K562 (cell line): ENCODE measurements at regions not wholly inside any gene's neighbourhood (a gene's known extent, or its start where the extent isn't known, plus 50 kb on each side); places are given as distances from the start of the nearest gene placed in this dataset.

Experiments
- ATAC-seq: fragments of 200-7000 bp; cut with Tn5 transposase; 3 replicates; pipeline ENCODE4 v1.9.1; 2020; ENCODE audit warnings: moderate library complexity
- BruUV-seq: library from RNA; stranded (reverse); fragments of 400-500 nt; replicated peaks from 2 replicates; lab custom pipeline; 2021; lab: Mats Ljungman, UMichigan
- CTCF ChIA-PET: fragments of 300-600 bp; formaldehyde crosslinking; extraction: SDS; loops from one replicate; lab custom pipeline; 2021; ENCODE audit warnings: low intra/inter-chr PET ratio; lab: Yijun Ruan, JAX
- POLR2A ChIA-PET: fragments of 300-600, 350-650 bp; sonication (Branson Sonifier 250); formaldehyde crosslinking; extraction: SDS; loops from one replicate; lab custom pipeline; 2021; ENCODE audit warnings: antibody characterized with exemption, inconsistent platforms; lab: Yijun Ruan, JAX
- DNase-seq, 4 experiments: peaks; one replicate each; pipeline versions ENCODE4 v3.0.0 to v3.0.0-alpha.2; 2011 to 2018; ENCODE audit warnings: low spot score in 3 of 4, mixed read lengths in 3 of 4; ENCODE audit errors: extremely low read depth in 1 of 4
- FAIRE-seq: peaks from 2 replicates; lab custom pipeline; 2011; peaks lifted over from hg19 to GRCh38; lab: Jason Lieb, UNC
- H2AFZ ChIP-seq: 2 replicates; pipeline ENCODE4 v1.6.0; 2011; ENCODE audit warnings: low read depth, low read length, control low read depth, inconsistent platforms
- H3K27ac ChIP-seq: fragments of 200-600 bp; 3 replicates; pipeline ENCODE4 v1.8.0; 2011; ENCODE audit warnings: low read depth, mild to moderate bottlenecking, control low read depth, inconsistent platforms, low read length, moderate library complexity, mixed read lengths; ENCODE audit errors: extremely low read depth
- H3K27me3 ChIP-seq, 2 experiments: fragments of 300-600 bp in 1 of 2; 2 replicates in 1 of 2; 3 replicates in 1 of 2; pipeline versions ENCODE4 v1.6.0 to v1.8.0; 2011; ENCODE audit warnings: inconsistent platforms in 2 of 2, low read length in 2 of 2, mild to moderate bottlenecking in 1 of 2, mixed read lengths in 1 of 2, moderate library complexity in 1 of 2; ENCODE audit not compliant: control insufficient read depth in 2 of 2, insufficient read depth in 2 of 2
- H3K36me3 ChIP-seq: fragments of 300-600 bp; 3 replicates; pipeline ENCODE4 v1.8.0; 2011; ENCODE audit warnings: mild to moderate bottlenecking, low read length, inconsistent platforms; ENCODE audit not compliant: control insufficient read depth, insufficient read depth
- H3K4me1 ChIP-seq, 2 experiments: fragments of 200-600 bp in 1 of 2; replicated peaks in 1 of 2; 2 replicates in 1 of 2; 3 replicates in 1 of 2; pipeline versions ENCODE4 v1.5.1 to v1.8.0; 2011; ENCODE audit warnings: inconsistent platforms in 2 of 2, low read length in 2 of 2, mild to moderate bottlenecking in 1 of 2, mixed read lengths in 1 of 2, moderate library complexity in 1 of 2; ENCODE audit not compliant: control insufficient read depth in 2 of 2, insufficient read depth in 2 of 2
- H3K4me2 ChIP-seq: 2 replicates; pipeline ENCODE4 v1.6.1; 2011; ENCODE audit warnings: low read length, control low read depth, inconsistent platforms, mixed read lengths; ENCODE audit not compliant: insufficient read depth
- H3K4me3 ChIP-seq: fragments of 200-600 bp; sonication (generic), shearing (Covaris generic); 2 replicates; pipeline ENCODE4 v1.5.1; 2016; ENCODE audit warnings: control low read depth, inconsistent platforms
- H3K79me2 ChIP-seq: fragments of 200-600 bp; 3 replicates; pipeline ENCODE4 v1.8.0; 2011; ENCODE audit warnings: low read length, inconsistent platforms; ENCODE audit not compliant: control insufficient read depth, insufficient read depth
- H3K9ac ChIP-seq, 2 experiments: 2 replicates each; pipeline versions ENCODE4 v1.6.0 to v1.6.1; 2011; ENCODE audit warnings: low read depth in 2 of 2, low read length in 2 of 2, control low read depth in 1 of 2, inconsistent platforms in 1 of 2, mild to moderate bottlenecking in 1 of 2, mixed read lengths in 1 of 2; ENCODE audit not compliant: insufficient read depth in 1 of 2
- H3K9me1 ChIP-seq: one replicate; pipeline ENCODE4 v1.6.0; 2011; ENCODE audit warnings: inconsistent platforms, mild to moderate bottlenecking, low read length, moderate library complexity; ENCODE audit not compliant: control insufficient read depth, insufficient read depth
- H3K9me3 ChIP-seq: replicated peaks from 2 replicates; pipeline ENCODE4 v1.5.1; 2011; ENCODE audit warnings: low read depth, low read length, inconsistent platforms; ENCODE audit not compliant: control insufficient read depth, insufficient read depth
- H4K20me1 ChIP-seq: replicated peaks from 2 replicates; pipeline ENCODE4 v1.6.1; 2011; ENCODE audit warnings: low read length, inconsistent platforms, mixed read lengths; ENCODE audit not compliant: control insufficient read depth, insufficient read depth
- HDAC8 ChIP-seq: fragments of 450-650 bp; IDR thresholded peaks from 2 replicates; pipeline ENCODE4 v1.6.1; 2016; ENCODE audit warnings: mild to moderate bottlenecking, missing genetic modification characterization, moderate library complexity, missing compliant biosample characterization
- NFIC ChIP-seq: fragments of 450-650 bp; IDR thresholded peaks from 2 replicates; pipeline ENCODE4 v1.6.1; 2017; ENCODE audit warnings: mild to moderate bottlenecking, inconsistent platforms
- PHF21A ChIP-seq: fragments of 450-650 bp; IDR thresholded peaks from 2 replicates; pipeline ENCODE4 v1.6.1; 2017; ENCODE audit warnings: low read depth, borderline replicate concordance
- POLR3G ChIP-seq: IDR thresholded peaks from 2 replicates; pipeline ENCODE4 v1.6.1; 2011; ENCODE audit not compliant: insufficient read length, insufficient replicate concordance; ENCODE audit errors: extremely low read depth
- STAT5B ChIP-seq: fragments of 250-450 bp; sonication (Bioruptor Pico); IDR thresholded peaks from 2 replicates; pipeline ENCODE4 v1.8.0; 2021; ENCODE audit warnings: mild to moderate bottlenecking, inconsistent platforms
- TARDBP ChIP-seq: fragments of 450-650 bp; IDR thresholded peaks from 2 replicates; pipeline ENCODE4 v1.6.1; 2016
- TEAD2 ChIP-seq: fragments of 450-650 bp; IDR thresholded peaks from 2 replicates; pipeline ENCODE4 v1.6.1; 2016; ENCODE audit warnings: missing genetic modification characterization, control low read depth, missing compliant biosample characterization
- ZBTB33 ChIP-seq: sonication (generic); formaldehyde crosslinking; IDR thresholded peaks from 2 replicates; pipeline ENCODE4 v1.8.1; 2023; ENCODE audit warnings: mild to moderate bottlenecking, missing genetic modification reagents
- ZBTB7A ChIP-seq: IDR thresholded peaks from 2 replicates; pipeline ENCODE4 v1.6.1; 2011; ENCODE audit warnings: low read depth, mild to moderate bottlenecking, low read length, moderate library complexity, borderline replicate concordance; ENCODE audit not compliant: control insufficient read depth
- ZFP36 ChIP-seq: fragments of 150-350 bp; IDR thresholded peaks from 2 replicates; pipeline ENCODE4 v1.6.1; 2018; ENCODE audit warnings: low read length, low read depth; ENCODE audit not compliant: partially characterized antibody
- ZNF175 ChIP-seq: fragments of 200-800 bp; sonication (Bioruptor generic); IDR thresholded peaks from 2 replicates; pipeline ENCODE4 v1.6.1; 2016; ENCODE audit warnings: low read depth, mild to moderate bottlenecking, missing genetic modification characterization, missing compliant biosample characterization
- ZNF3 ChIP-seq: fragments of 250-450 bp; sonication (Bioruptor Pico); IDR thresholded peaks from 2 replicates; pipeline ENCODE4 v1.5.0; 2021; ENCODE audit warnings: mild to moderate bottlenecking, moderate library complexity
- ZNF398 ChIP-seq: fragments of 250-450 bp; sonication (Bioruptor Pico); IDR thresholded peaks from 2 replicates; pipeline ENCODE4 v1.8.0; 2021; ENCODE audit warnings: moderate library complexity, mild to moderate bottlenecking, inconsistent platforms
- ZNF592 ChIP-seq: fragments of 450-650 bp; IDR thresholded peaks from 2 replicates; pipeline ENCODE4 v1.6.1; 2017; ENCODE audit warnings: antibody characterized with exemption, mild to moderate bottlenecking
- WGBS: fragments of 100-300 bp; shearing (Covaris generic); methylation state at CpG from one replicate; pipeline ENCODE4 v1.1.6; 2016; ENCODE audit warnings: low coverage, mixed read lengths; ENCODE audit not compliant: insufficient coverage; ENCODE audit errors: missing lambda C conversion rate; 5-methylcytosine and 5-hydroxymethylcytosine counted together
- in situ Hi-C: fragments of 300-500 bp; cut with MboI; formaldehyde crosslinking; loops from 4 replicates; pipeline ENCODE4 v1.15.0; 2018; ENCODE audit warnings: inconsistent platforms, mixed read lengths
- intact Hi-C: fragments of 100-400 bp; cut with micrococcal nuclease; formaldehyde crosslinking; loops from 2 replicates; pipeline ENCODE4 v1.14.2; 2022

- no peak for TF ChIP-seq POLR3G
These were observed 470.2 kb downstream of the FBXO15 start (continued) for GRCh38 chr18:73677450-73677849.

GRCh38 chr18:73674125-73674865 is 473.3 kb downstream of the FBXO15 start:
- Histone ChIP-seq H3K9me3 (no peaks in the 10 kb centered on the region), H3K27ac (no peak overlapping the region), H3K79me2 (no peaks in the 10 kb centered on the region), H3K27me3 (no peaks in the 10 kb centered on the region), H3K9ac (no peak overlapping the region), H3K4me2 (no peak overlapping the region), H3K36me3 (no peaks in the 10 kb centered on the region), H3K4me3 (no peak overlapping the region), H2AFZ (no peak overlapping the region), H3K9me1 (no peaks in the 10 kb centered on the region), H3K4me1 (no peaks in the 10 kb centered on the region), H4K20me1 (no peaks in the 10 kb centered on the region)
- no TSS peak for BruUV-seq
- in situ Hi-C loops = no loop called here
- ATAC-seq (no peak), DNase-seq (no peak), FAIRE-seq (no peak)
- intact Hi-C loops = no loop called here
- ChIA-PET CTCF (no interaction called here), POLR2A (no interaction called here)
- 0% methylated on average over 6 of the region's 6 CpGs for WGBS
- no peak for TF ChIP-seq TEAD2 (tag)
- TF ChIP-seq TARDBP = no peak
- TF ChIP-seq ZBTB33 (CRISPR knock-in tag) = no peak
- TF ChIP-seq ZNF398 (CRISPR knock-in tag) = no peak
- TF ChIP-seq ZNF3 (CRISPR knock-in tag) = no peak
- TF ChIP-seq ZNF175 (CRISPR knock-in tag) = no peak
- TF ChIP-seq STAT5B (CRISPR knock-in tag) = no peak
- no peak for TF ChIP-seq NFIC
- TF ChIP-seq ZBTB7A = no peak
- TF ChIP-seq PHF21A = no peak
- no peak for TF ChIP-seq HDAC8
- no peak for TF ChIP-seq ZNF592
- no peak for TF ChIP-seq ZFP36
